Hepatocyte (in vitro differentiated cells): ENCODE measurements at regions not wholly inside any gene's neighbourhood (a gene's known extent, or its start where the extent isn't known, plus 50 kb on each side); places are given as distances from the start of the nearest gene placed in this dataset.

ENCODE experiments used
- CTCF ChIP-seq: fragments of 200-600 bp; sonication (generic); IDR thresholded peaks from 2 replicates; pipeline ENCODE4 v1.5.1; 2016; ENCODE audit warnings: antibody characterized with exemption, mild to moderate bottlenecking; ENCODE audit not compliant: poor library complexity
- EZH2 ChIP-seq: fragments of 200-600 bp; sonication (generic); IDR thresholded peaks from 2 replicates; pipeline ENCODE4 v1.6.1; 2016; ENCODE audit warnings: antibody characterized with exemption, mild to moderate bottlenecking, borderline replicate concordance
- EZH2phosphoT487 ChIP-seq: fragments of 200-600 bp; sonication (generic); IDR thresholded peaks from one replicate; pipeline ENCODE4 v1.6.1; 2018; ENCODE audit warnings: antibody characterized with exemption, mild to moderate bottlenecking, low read depth, moderate library complexity; ENCODE audit not compliant: unreplicated experiment, severe bottlenecking

- no peak for TF ChIP-seq CTCF
- TF ChIP-seq EZH2, result no peak
- no peak for TF ChIP-seq EZH2phosphoT487
Observed at GRCh38 chr10:78754269-78755062, 314.3 kb upstream of the ZMIZ1 start.
